ENCODE measurements at regions not wholly inside any gene's neighbourhood (a gene's known extent, or its start where the extent isn't known, plus 50 kb on each side); places are given as distances from the start of the nearest gene placed in this dataset.

DNA sequence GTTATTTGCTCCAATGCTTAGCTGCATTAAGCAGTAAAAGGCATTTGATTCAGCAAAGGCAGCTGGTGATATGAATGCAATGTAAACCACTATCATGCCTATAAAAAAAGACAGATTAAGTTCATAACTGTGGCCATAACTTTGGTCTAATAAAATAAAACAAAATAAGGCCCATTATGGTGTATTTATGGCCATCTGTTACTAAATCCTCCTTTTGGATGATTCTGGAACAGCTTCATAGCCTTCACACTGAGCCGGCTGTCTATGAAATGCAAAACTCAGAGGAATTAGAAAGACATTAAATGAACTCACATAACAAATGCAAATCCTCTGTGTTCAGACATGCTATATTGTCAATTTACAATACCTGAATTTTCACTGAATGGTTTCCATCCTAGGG, 223.7 kb upstream of the FAT4 start:
- H4K5ac ChIP-seq (ENCODE audit: low read depth, low read length) = no peak overlapping the region
- ChIA-PET POLR2A (ENCODE audit: unreplicated experiment) (no interaction called here), CTCF (interaction anchor here (0.7 kb wide), 1 partner anchor 125 kb away, joined by 3 read pairs; no protein-coding TSS in a partner anchor)
- no peak overlapping the region for H3K4me2 ChIP-seq (ENCODE audit: low read depth, low read length)
- no peak overlapping the region for H3K27ac ChIP-seq (ENCODE audit: insufficient read depth, low read length)
- in situ Hi-C loops (cut with MboI; ENCODE audit: low sequenced_read_pairs) (no loop called here), intact Hi-C loops (cut with micrococcal nuclease) (no loop called here), dilution Hi-C loops (cut with HindIII; ENCODE audit: low sequenced_read_pairs, unreplicated experiment) (no loop called here)
- no peak overlapping the region for H3K9ac ChIP-seq (ENCODE audit: low read depth, low read length)
- H4K20me1 ChIP-seq (ENCODE audit: insufficient read depth, low read length) = no peaks in the 10 kb centered on the region
- H2AK5ac ChIP-seq (ENCODE audit: low read depth, low read length) = no peak overlapping the region
- H2BK5ac ChIP-seq (ENCODE audit: low read depth, low read length, poor library complexity, severe bottlenecking) = no peak overlapping the region
- H3K4ac ChIP-seq (ENCODE audit: low read depth, low read length) = no peak overlapping the region
- ATAC-seq (ENCODE audit: low read depth) = no peak
- TF ChIP-seq CEBPB (IDR thresholded peaks at IDR 0.05; ENCODE audit: low read depth, low read length) (no peak), SMC3 (IDR thresholded peaks at IDR 0.05; ENCODE audit: low read depth, low read length) (no peak), RAD21 (IDR thresholded peaks at IDR 0.05; ENCODE audit: low read length) (no peak), NFE2L2 (IDR thresholded peaks at IDR 0.05; ENCODE audit: low read depth, low read length) (no peak), RFX5 (IDR thresholded peaks at IDR 0.05; ENCODE audit: low read depth, low read length) (no peak), RCOR1 (IDR thresholded peaks at IDR 0.05; ENCODE audit: insufficient replicate concordance, low read length) (no peak), MAFK (IDR thresholded peaks at IDR 0.05; ENCODE audit: low read depth, low read length) (no peak), CHD1 (IDR thresholded peaks at IDR 0.05; ENCODE audit: low read depth, low read length) (no peak), FOS (IDR thresholded peaks at IDR 0.05; ENCODE audit: low read depth, low read length) (no peak), BHLHE40 (IDR thresholded peaks at IDR 0.05; ENCODE audit: low read depth, low read length) (no peak)
- TF ChIP-seq, protein P1, sequence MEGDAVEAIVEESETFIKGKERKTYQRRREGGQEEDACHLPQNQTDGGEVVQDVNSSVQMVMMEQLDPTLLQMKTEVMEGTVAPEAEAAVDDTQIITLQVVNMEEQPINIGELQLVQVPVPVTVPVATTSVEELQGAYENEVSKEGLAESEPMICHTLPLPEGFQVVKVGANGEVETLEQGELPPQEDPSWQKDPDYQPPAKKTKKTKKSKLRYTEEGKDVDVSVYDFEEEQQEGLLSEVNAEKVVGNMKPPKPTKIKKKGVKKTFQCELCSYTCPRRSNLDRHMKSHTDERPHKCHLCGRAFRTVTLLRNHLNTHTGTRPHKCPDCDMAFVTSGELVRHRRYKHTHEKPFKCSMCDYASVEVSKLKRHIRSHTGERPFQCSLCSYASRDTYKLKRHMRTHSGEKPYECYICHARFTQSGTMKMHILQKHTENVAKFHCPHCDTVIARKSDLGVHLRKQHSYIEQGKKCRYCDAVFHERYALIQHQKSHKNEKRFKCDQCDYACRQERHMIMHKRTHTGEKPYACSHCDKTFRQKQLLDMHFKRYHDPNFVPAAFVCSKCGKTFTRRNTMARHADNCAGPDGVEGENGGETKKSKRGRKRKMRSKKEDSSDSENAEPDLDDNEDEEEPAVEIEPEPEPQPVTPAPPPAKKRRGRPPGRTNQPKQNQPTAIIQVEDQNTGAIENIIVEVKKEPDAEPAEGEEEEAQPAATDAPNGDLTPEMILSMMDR (conservative IDR thresholded peaks at IDR 0.05; ENCODE audit: low read depth, low read length) = no peak
- TF ChIP-seq, protein P2, sequence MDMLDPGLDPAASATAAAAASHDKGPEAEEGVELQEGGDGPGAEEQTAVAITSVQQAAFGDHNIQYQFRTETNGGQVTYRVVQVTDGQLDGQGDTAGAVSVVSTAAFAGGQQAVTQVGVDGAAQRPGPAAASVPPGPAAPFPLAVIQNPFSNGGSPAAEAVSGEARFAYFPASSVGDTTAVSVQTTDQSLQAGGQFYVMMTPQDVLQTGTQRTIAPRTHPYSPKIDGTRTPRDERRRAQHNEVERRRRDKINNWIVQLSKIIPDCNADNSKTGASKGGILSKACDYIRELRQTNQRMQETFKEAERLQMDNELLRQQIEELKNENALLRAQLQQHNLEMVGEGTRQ (IDR thresholded peaks at IDR 0.05; ENCODE audit: low read depth, low read length) = no peak
- H2AK9ac ChIP-seq (replicated peaks; ENCODE audit: low read depth, low read length, poor library complexity) = no peak overlapping the region
- H2BK20ac ChIP-seq (ENCODE audit: low read depth, low read length) = no peak overlapping the region
- no peak overlapping the region for H3K14ac ChIP-seq (replicated peaks; ENCODE audit: low read depth, low read length)
- H3K79me1 ChIP-seq (ENCODE audit: low read depth in 1 of 2, low read length in 2 of 2) = no peaks in the 10 kb centered on the region
- no TSS peak for BruUV-seq (replicated peaks)
- no peak overlapping the region for H3K56ac ChIP-seq (ENCODE audit: extremely low read depth, insufficient read depth, low read length)
- H2AFZ ChIP-seq (replicated peaks; ENCODE audit: low read length, poor library complexity) = no peak overlapping the region
- DNase-seq = no peak
- H3K27me3 ChIP-seq (ENCODE audit: control insufficient read depth, insufficient read depth, low read length) = no peaks in the 10 kb centered on the region
- no peaks in the 10 kb centered on the region for H3K9me1 ChIP-seq (ENCODE audit: insufficient read depth, low read length)
- no peak overlapping the region for H3K4me3 ChIP-seq (ENCODE audit: insufficient read depth, low read depth, low read length)
- no peaks in the 10 kb centered on the region for H3K9me3 ChIP-seq (ENCODE audit: control insufficient read depth, insufficient read depth, low read length)
- H3K4me1 ChIP-seq (ENCODE audit: control insufficient read depth, insufficient read depth, low read length) = no peaks in the 10 kb centered on the region
- WGBS, 2 experiments (ENCODE audit: extremely low coverage in 2 of 2, insufficient read length in 1 of 2) = no CpG with 5 or more reads among the region's 1 CpG
- no peaks in the 10 kb centered on the region for H3K36me3 ChIP-seq (ENCODE audit: control insufficient read depth, insufficient read depth, low read length)
- H2BK120ac ChIP-seq (ENCODE audit: low read depth, low read length) = no peak overlapping the region
- H3K18ac ChIP-seq (ENCODE audit: low read depth, low read length) = no peak overlapping the region
- H4K8ac ChIP-seq (ENCODE audit: low read depth in 2 of 2, low read length in 2 of 2) = no peak overlapping the region; a peak in 1 of 4 replicates
- H2BK15ac ChIP-seq (ENCODE audit: low read depth, low read length) = no peak overlapping the region
- H4K91ac ChIP-seq (ENCODE audit: insufficient read depth, low read depth, low read length) = no peak overlapping the region
- H3K23ac ChIP-seq (ENCODE audit: low read depth, low read length) = no peak overlapping the region

Data from IMR-90 (cell line).